A549 (cell line): ENCODE measurements at regions not wholly inside any gene's neighbourhood (a gene's known extent, or its start where the extent isn't known, plus 50 kb on each side); places are given as distances from the start of the nearest gene placed in this dataset.

Experiments
- ATAC-seq, 2 experiments: fragments of 200-7000 bp in 1 of 2; fragments of >200 bp in 1 of 2; cut with Nextera tagmentation in 1 of 2; cut with Tn5 transposase in 1 of 2; 3 replicates each; pipeline versions ENCODE4 v1.8.0 to v1.9.1; 2018 to 2020; ENCODE audit warnings: mild to moderate bottlenecking in 1 of 2, moderate library complexity in 1 of 2
- CTCF ChIA-PET: fragments of 300-600 bp; sonication (Branson Sonifier 250); formaldehyde crosslinking; extraction: SDS; loops from one replicate; lab custom pipeline; 2021; ENCODE audit warnings: antibody characterized with exemption, inconsistent platforms; lab: Yijun Ruan, JAX
- POLR2A ChIA-PET: fragments of 350-600 bp; formaldehyde crosslinking; extraction: SDS; loops from one replicate; lab custom pipeline; 2021; ENCODE audit warnings: antibody characterized with exemption, inconsistent platforms; lab: Yijun Ruan, JAX
- DNase-seq, 2 experiments: peaks; one replicate each; pipeline versions ENCODE4 v3.0.0 to v3.0.0-alpha.2; 2011 to 2016; ENCODE audit warnings: low read depth in 1 of 2, low spot score in 1 of 2
- FAIRE-seq: peaks from 2 replicates; lab custom pipeline; 2011; peaks lifted over from hg19 to GRCh38; lab: Jason Lieb, UNC
- H3K27ac ChIP-seq, 2 experiments: fragments of >200 bp; sonication (Bioruptor Twin); formaldehyde crosslinking; 3 replicates each; pipeline ENCODE4 v1.5.1; 2016 to 2017
- H3K4me1 ChIP-seq: fragments of >200 bp; sonication (Bioruptor Twin); formaldehyde crosslinking; 3 replicates; pipeline ENCODE4 v1.6.1; 2016
- H3K4me2 ChIP-seq: fragments of >200 bp; sonication (Bioruptor Twin); formaldehyde crosslinking; 3 replicates; pipeline ENCODE4 v1.6.1; 2016
- H3K4me3 ChIP-seq: fragments of >200 bp; sonication (Bioruptor Twin); formaldehyde crosslinking; 3 replicates; pipeline ENCODE4 v1.5.1; 2016
- H3K9me3 ChIP-seq: fragments of >200 bp; sonication (Bioruptor Twin); formaldehyde crosslinking; 3 replicates; pipeline ENCODE4 v1.6.1; 2016
- ATOH8 ChIP-seq: fragments of 250-450 bp; sonication (Bioruptor Pico); IDR thresholded peaks from 2 replicates; pipeline ENCODE4 v1.5.0; 2020; ENCODE audit warnings: low read depth, mild to moderate bottlenecking, moderate library complexity
- CBX8 ChIP-seq: fragments of 200-600 bp; sonication (generic); IDR thresholded peaks from 2 replicates; pipeline ENCODE4 v1.6.1; 2016
- CHD4 ChIP-seq: fragments of 200-600 bp; sonication (generic); IDR thresholded peaks from 2 replicates; pipeline ENCODE4 v1.6.1; 2016; ENCODE audit warnings: antibody characterized with exemption, mild to moderate bottlenecking, borderline replicate concordance
- CTCF ChIP-seq: fragments of >200 bp; sonication (Bioruptor Twin); formaldehyde crosslinking; IDR thresholded peaks from 3 replicates; pipeline ENCODE4 v1.5.1; 2016
- EHF ChIP-seq: fragments of 250-450 bp; sonication (Bioruptor Pico); IDR thresholded peaks from 2 replicates; pipeline ENCODE4 v1.5.0; 2020; ENCODE audit warnings: mild to moderate bottlenecking
- HEYL ChIP-seq: fragments of 250-450 bp; sonication (Bioruptor Pico); IDR thresholded peaks from 2 replicates; pipeline ENCODE4 v1.8.0; 2021; ENCODE audit warnings: mild to moderate bottlenecking, moderate library complexity
- HOXB5 ChIP-seq: fragments of 250-450 bp; sonication (Bioruptor Pico); IDR thresholded peaks from 2 replicates; pipeline ENCODE4 v1.5.0; 2020; ENCODE audit warnings: mild to moderate bottlenecking, moderate library complexity
- JUN ChIP-seq, 2 experiments: fragments of >200 bp; sonication (Bioruptor Twin); formaldehyde crosslinking; IDR thresholded peaks; 2 replicates in 1 of 2; 3 replicates in 1 of 2; pipeline ENCODE4 v1.6.1; 2016 to 2017
- JUNB ChIP-seq: fragments of >200 bp; sonication (Bioruptor Twin); formaldehyde crosslinking; IDR thresholded peaks from 2 replicates; pipeline ENCODE4 v1.6.1; 2016
- KDM1A ChIP-seq: fragments of 200-600 bp; sonication (generic); IDR thresholded peaks from 2 replicates; pipeline ENCODE4 v1.6.1; 2016; ENCODE audit warnings: low read depth, mild to moderate bottlenecking
- MYC ChIP-seq: IDR thresholded peaks from 2 replicates; pipeline ENCODE4 v1.6.1; 2012; ENCODE audit warnings: mild to moderate bottlenecking, inconsistent platforms, low read length, improper control_type of control experiment, borderline replicate concordance
- NFE2L2 ChIP-seq: fragments of 150-350 bp; conservative IDR thresholded peaks from 2 replicates; pipeline ENCODE4 v1.6.1; 2014; ENCODE audit warnings: low read length
- PHF8 ChIP-seq: fragments of 200-600 bp; sonication (generic); IDR thresholded peaks from 2 replicates; pipeline ENCODE4 v1.6.1; 2016; ENCODE audit warnings: low read depth, mild to moderate bottlenecking, antibody characterized with exemption, moderate library complexity, borderline replicate concordance
- RCOR1 ChIP-seq: fragments of 150-350 bp; IDR thresholded peaks from 2 replicates; pipeline ENCODE4 v1.6.1; 2014; ENCODE audit warnings: antibody characterized with exemption, low read length, low read depth
- REST ChIP-seq: fragments of 200-600 bp; sonication (generic); IDR thresholded peaks from 2 replicates; pipeline ENCODE4 v1.6.1; 2016; ENCODE audit warnings: antibody characterized with exemption, mild to moderate bottlenecking, moderate library complexity
- RNF2 ChIP-seq: fragments of 200-600 bp; sonication (generic); IDR thresholded peaks from 2 replicates; pipeline ENCODE4 v1.6.1; 2016; ENCODE audit warnings: low read depth, mild to moderate bottlenecking, antibody characterized with exemption, moderate library complexity, borderline replicate concordance
- SMC3 ChIP-seq: fragments of >200 bp; sonication (Bioruptor Twin); formaldehyde crosslinking; IDR thresholded peaks from 3 replicates; pipeline ENCODE4 v1.6.1; 2018; ENCODE audit warnings: inconsistent platforms
- TP53 ChIP-seq: fragments of 250-450 bp; sonication (Bioruptor Pico); IDR thresholded peaks from 2 replicates; pipeline ENCODE4 v1.5.0; 2021; ENCODE audit warnings: mild to moderate bottlenecking, moderate library complexity
- WGBS: methylation state at CpG from one replicate; pipeline ENCODE4 v1.1.6; 2017; ENCODE audit errors: missing lambda C conversion rate; 5-methylcytosine and 5-hydroxymethylcytosine counted together

- ChIA-PET POLR2A (no interaction called here), CTCF (no interaction called here)
- H3K4me3 ChIP-seq: no peak overlapping the region
- no peak for ATAC-seq
- no peak for DNase-seq
- H3K4me1 ChIP-seq: no peaks in the 10 kb centered on the region
- H3K27ac ChIP-seq: no peak overlapping the region
- TF ChIP-seq JUNB: no peak
- no peak for TF ChIP-seq RCOR1
- TF ChIP-seq EHF (CRISPR knock-in tag): no peak
- no peak for TF ChIP-seq RNF2
- TF ChIP-seq NFE2L2: no peak
- no peak for TF ChIP-seq KDM1A
- no peak for TF ChIP-seq PHF8
- no peak for TF ChIP-seq CTCF
- no peak for TF ChIP-seq TP53
- no peak for TF ChIP-seq CHD4
- TF ChIP-seq ATOH8 (CRISPR knock-in tag): no peak
- no peak for TF ChIP-seq REST
- no peak for FAIRE-seq
- H3K4me2 ChIP-seq: no peak overlapping the region
- no peaks in the 10 kb centered on the region for H3K9me3 ChIP-seq
- 1% methylated on average over 5 of the region's 5 CpGs for WGBS
These were observed 803.1 kb upstream of the RAB6C start for GRCh38 chr2:129176375-129176774.

GRCh38 chr2:129178356-129178755, 801.1 kb upstream of the RAB6C start:
- CTCF ChIA-PET: no interaction called here

More at GRCh38 chr2:129178356-129178755, 801.1 kb upstream of the RAB6C start:
- Histone ChIP-seq H3K4me2 (no peak overlapping the region), H3K27ac (no peak overlapping the region), H3K9me3 (no peaks in the 10 kb centered on the region), H3K4me1 (no peaks in the 10 kb centered on the region), H3K4me3 (no peak overlapping the region)
- no peak for TF ChIP-seq JUN (IDR thresholded peaks at IDR 0.05)
- TF ChIP-seq CBX8: no peak
- no peak for TF ChIP-seq SMC3
- TF ChIP-seq REST: no peak
- no peak for TF ChIP-seq HOXB5
- TF ChIP-seq MYC: no peak
- TF ChIP-seq HEYL (CRISPR knock-in tag): no peak
- DNase-seq (no peak), ATAC-seq (no peak), FAIRE-seq (no peak)
- POLR2A ChIA-PET: no interaction called here
- WGBS: 0% methylated on average over 5 of the region's 7 CpGs
